Osteoblast (primary cell): ENCODE measurements at regions not wholly inside any gene's neighbourhood (a gene's known extent, or its start where the extent isn't known, plus 50 kb on each side); places are given as distances from the start of the nearest gene placed in this dataset.
A peak's percentile ranks its signal among the peaks of the same experiment; 100 is the strongest.
"Not testable (repeated sequence)": the region's sequence is repeated elsewhere in the genome, so short reads cannot be mapped to it uniquely, and the experiment has no call there.

Experiments
- DNase-seq: peaks from one replicate; pipeline ENCODE4 v3.0.0; 2011; ENCODE audit warnings: low spot score, mixed read lengths; ENCODE audit not compliant: insufficient read length; ENCODE audit errors: missing footprints
- H2AFZ ChIP-seq: 2 replicates; pipeline ENCODE4 v1.6.0; 2011; ENCODE audit warnings: mild to moderate bottlenecking, low read length
- H3K27ac ChIP-seq: 2 replicates; pipeline ENCODE4 v1.5.1; 2011; ENCODE audit warnings: mild to moderate bottlenecking, low read depth, low read length, moderate library complexity
- H3K27me3 ChIP-seq: 2 replicates; pipeline ENCODE4 v1.6.0; 2012; ENCODE audit warnings: mild to moderate bottlenecking, control low read depth, inconsistent platforms, low read length, moderate library complexity; ENCODE audit not compliant: insufficient read depth
- H3K36me3 ChIP-seq: 2 replicates; pipeline ENCODE4 v1.5.1; 2011; ENCODE audit warnings: mild to moderate bottlenecking, low read length, control low read depth, moderate library complexity; ENCODE audit not compliant: insufficient read depth
- H3K4me1 ChIP-seq: 2 replicates; pipeline ENCODE4 v1.5.1; 2011; ENCODE audit warnings: mild to moderate bottlenecking, low read length, control low read depth, moderate library complexity; ENCODE audit not compliant: insufficient read depth
- H3K4me2 ChIP-seq: 2 replicates; pipeline ENCODE4 v1.6.0; 2011; ENCODE audit warnings: mild to moderate bottlenecking, low read length; ENCODE audit not compliant: insufficient read depth
- H3K4me3 ChIP-seq: fragments of 200-600 bp; sonication (generic); 3 replicates; pipeline ENCODE4 v1.5.1; 2012; ENCODE audit warnings: mild to moderate bottlenecking, low read length, inconsistent platforms; ENCODE audit not compliant: insufficient read depth
- H3K79me2 ChIP-seq: 2 replicates; pipeline ENCODE4 v1.6.0; 2012; ENCODE audit warnings: mild to moderate bottlenecking, low read length, control low read depth, inconsistent platforms; ENCODE audit not compliant: insufficient read depth
- H3K9me3 ChIP-seq: 2 replicates; pipeline ENCODE4 v1.5.1; 2011; ENCODE audit warnings: low read depth, low read length, control low read depth
- H4K20me1 ChIP-seq: 2 replicates; pipeline ENCODE4 v1.6.0; 2012; ENCODE audit warnings: mild to moderate bottlenecking, low read length, control low read depth; ENCODE audit not compliant: insufficient read depth
- CTCF ChIP-seq: IDR thresholded peaks from 2 replicates; pipeline ENCODE4 v1.5.1; 2011; ENCODE audit warnings: mild to moderate bottlenecking, low read depth, low read length, moderate library complexity; ENCODE audit errors: extremely low read depth

- Histone ChIP-seq H3K9me3 (no peaks in the 10 kb centered on the region), H3K27ac (no peak overlapping the region), H4K20me1 (no peaks in the 10 kb centered on the region), H3K27me3 (no peaks in the 10 kb centered on the region), H3K4me3 (no peak overlapping the region), H3K36me3 (no peaks in the 10 kb centered on the region), H2AFZ (peak overlapping the region; percentile 54), H3K4me1 (no peaks in the 10 kb centered on the region), H3K4me2 (no peak overlapping the region), H3K79me2 (no peaks in the 10 kb centered on the region)
- TF ChIP-seq CTCF, result no peak
- DNase-seq, result peak; percentile 62
Measured at GRCh38 chr10:76621886-76622620, 1015.6 kb downstream of the KCNMA1 start.

- H3K4me1 ChIP-seq, result no peaks in the 10 kb centered on the region
- H2AFZ ChIP-seq, result no peak overlapping the region
- no peak for TF ChIP-seq CTCF
- H4K20me1 ChIP-seq, result no peaks in the 10 kb centered on the region
- H3K4me2 ChIP-seq, result no peak overlapping the region
- H3K27ac ChIP-seq, result no peak overlapping the region
- no peak for DNase-seq
- no peaks in the 10 kb centered on the region for H3K79me2 ChIP-seq
- H3K9me3 ChIP-seq, result no peaks in the 10 kb centered on the region
- no peaks in the 10 kb centered on the region for H3K27me3 ChIP-seq
- no peaks in the 10 kb centered on the region for H3K36me3 ChIP-seq
- H3K4me3 ChIP-seq, result no peak overlapping the region
Measured at GRCh38 chr10:76618641-76619040, 1019.0 kb downstream of the KCNMA1 start.

- no peaks in the 10 kb centered on the region for H3K4me1 ChIP-seq
- no peaks in the 10 kb centered on the region for H3K36me3 ChIP-seq
- no peak overlapping the region for H3K4me2 ChIP-seq
- no peak overlapping the region for H3K4me3 ChIP-seq
- H3K27ac ChIP-seq, result no peak overlapping the region
- H2AFZ ChIP-seq, result no peak overlapping the region
- no peaks in the 10 kb centered on the region for H4K20me1 ChIP-seq
- H3K79me2 ChIP-seq, result no peaks in the 10 kb centered on the region
- no peaks in the 10 kb centered on the region for H3K9me3 ChIP-seq
- no peak for TF ChIP-seq CTCF
- DNase-seq, result no peak
- H3K27me3 ChIP-seq, result no peaks in the 10 kb centered on the region
Measured at GRCh38 chr10:76618171-76618570, 1019.4 kb downstream of the KCNMA1 start.

- not testable (repeated sequence) for H2AFZ ChIP-seq, H3K9me3 ChIP-seq, DNase-seq
Measured at GRCh38 chr10:76616666-76617065, 1020.9 kb downstream of the KCNMA1 start.

More at GRCh38 chr10:76616666-76617065, 1020.9 kb downstream of the KCNMA1 start:
- H3K4me2 ChIP-seq, H3K27me3 ChIP-seq, H3K27ac ChIP-seq, H4K20me1 ChIP-seq, H3K79me2 ChIP-seq, H3K36me3 ChIP-seq, H3K4me3 ChIP-seq, H3K4me1 ChIP-seq: not testable (repeated sequence)
